Neural cell (in vitro differentiated cells): ENCODE measurements at regions not wholly inside any gene's neighbourhood (a gene's known extent, or its start where the extent isn't known, plus 50 kb on each side); places are given as distances from the start of the nearest gene placed in this dataset.

Experiments used
- CTCF ChIP-seq: fragments of 450-650 bp; IDR thresholded peaks from 2 replicates; pipeline ENCODE4 v1.5.1; 2014; ENCODE audit warnings: antibody characterized with exemption, mild to moderate bottlenecking, moderate library complexity; ENCODE audit not compliant: poor library complexity, severe bottlenecking
- EP300 ChIP-seq: fragments of 450-650 bp; conservative IDR thresholded peaks from 2 replicates; pipeline ENCODE4 v1.6.1; 2014; ENCODE audit warnings: antibody characterized with exemption, mild to moderate bottlenecking, moderate library complexity; ENCODE audit not compliant: poor library complexity, severe bottlenecking
- POLR2AphosphoS5 ChIP-seq: IDR thresholded peaks from 2 replicates; pipeline ENCODE4 v1.6.1; 2012
- TAF1 ChIP-seq: IDR thresholded peaks from 2 replicates; pipeline ENCODE4 v1.6.1; 2012; ENCODE audit warnings: low read depth

- TF ChIP-seq TAF1 (no peak), CTCF (no peak), EP300 (no peak), POLR2AphosphoS5 (no peak)
These were observed 101.4 kb downstream of the FBXO4 start for GRCh38 chr5:42026446-42026845.
